Transverse colon (tissue), 3 donors: ENCODE measurements at regions not wholly inside any gene's neighbourhood (a gene's known extent, or its start where the extent isn't known, plus 50 kb on each side); places are given as distances from the start of the nearest gene placed in this dataset.

Experiments used
- EP300 ChIP-seq: sonication (generic); formaldehyde crosslinking; IDR thresholded peaks from one replicate; pipeline ENCODE4 v1.6.1; 2017; ENCODE audit warnings: antibody characterized with exemption, low read depth
- POLR2A ChIP-seq: fragments of 450-650 bp; IDR thresholded peaks from one replicate; pipeline ENCODE4 v1.6.1; 2016; ENCODE audit warnings: antibody characterized with exemption, mild to moderate bottlenecking, moderate library complexity
- TF ChIP-seq, protein P1 (sequence below), 5 experiments: fragments of 200-600 bp in 3 of 5; fragments of 450-650 bp in 2 of 5; sonication (generic) in 3 of 5; IDR thresholded peaks; 1 replicate in 2 of 5; 2 replicates in 3 of 5; pipeline ENCODE4 v1.5.1; 2016 to 2017; ENCODE audit warnings: antibody characterized with exemption in 5 of 5, inconsistent platforms in 3 of 5, mild to moderate bottlenecking in 2 of 5, moderate library complexity in 1 of 5

GRCh38 chr20:40741507-40742106 lies 52.6 kb upstream of the MAFB start:
- TF ChIP-seq, protein P1, sequence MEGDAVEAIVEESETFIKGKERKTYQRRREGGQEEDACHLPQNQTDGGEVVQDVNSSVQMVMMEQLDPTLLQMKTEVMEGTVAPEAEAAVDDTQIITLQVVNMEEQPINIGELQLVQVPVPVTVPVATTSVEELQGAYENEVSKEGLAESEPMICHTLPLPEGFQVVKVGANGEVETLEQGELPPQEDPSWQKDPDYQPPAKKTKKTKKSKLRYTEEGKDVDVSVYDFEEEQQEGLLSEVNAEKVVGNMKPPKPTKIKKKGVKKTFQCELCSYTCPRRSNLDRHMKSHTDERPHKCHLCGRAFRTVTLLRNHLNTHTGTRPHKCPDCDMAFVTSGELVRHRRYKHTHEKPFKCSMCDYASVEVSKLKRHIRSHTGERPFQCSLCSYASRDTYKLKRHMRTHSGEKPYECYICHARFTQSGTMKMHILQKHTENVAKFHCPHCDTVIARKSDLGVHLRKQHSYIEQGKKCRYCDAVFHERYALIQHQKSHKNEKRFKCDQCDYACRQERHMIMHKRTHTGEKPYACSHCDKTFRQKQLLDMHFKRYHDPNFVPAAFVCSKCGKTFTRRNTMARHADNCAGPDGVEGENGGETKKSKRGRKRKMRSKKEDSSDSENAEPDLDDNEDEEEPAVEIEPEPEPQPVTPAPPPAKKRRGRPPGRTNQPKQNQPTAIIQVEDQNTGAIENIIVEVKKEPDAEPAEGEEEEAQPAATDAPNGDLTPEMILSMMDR (IDR thresholded peaks at IDR 0.05): peak; percentile 42 to 62 (median 47)
- TF ChIP-seq POLR2A (no peak), EP300 (no peak)
